HG03045 (cell line): ENCODE measurements at regions not wholly inside any gene's neighbourhood (a gene's known extent, or its start where the extent isn't known, plus 50 kb on each side); places are given as distances from the start of the nearest gene placed in this dataset.

ENCODE experiments used
- ATAC-seq: cut with Tn5 transposase; IDR thresholded peaks from one replicate; pipeline ENCODE4 v1.9.1; 2021; ENCODE audit warnings: mild to moderate bottlenecking, moderate library complexity; ENCODE audit not compliant: unreplicated experiment

- ATAC-seq, result no peak
Measured at GRCh38 chr5:125399885-125400284, 653.4 kb upstream of the ZNF608 start.

GRCh38 chr5:125401724-125402622 is 655.5 kb upstream of the ZNF608 start:
- ATAC-seq, result no peak

GRCh38 chr5:125402787-125403186 is 656.3 kb upstream of the ZNF608 start:
- no peak for ATAC-seq

- ATAC-seq, result no peak
Measured at GRCh38 chr5:125404056-125404455, 657.6 kb upstream of the ZNF608 start.

GRCh38 chr5:125408448-125409233 is 662.2 kb upstream of the ZNF608 start:
- ATAC-seq, result no peak

GRCh38 chr5:125409234-125409860 is 662.9 kb upstream of the ZNF608 start:
- no peak for ATAC-seq

- ATAC-seq, result no peak
Measured at GRCh38 chr5:125409861-125410536, 663.6 kb upstream of the ZNF608 start.

- no peak for ATAC-seq
Measured at GRCh38 chr5:125410537-125411070, 664.2 kb upstream of the ZNF608 start.

- ATAC-seq, result peak; percentile 59
Measured at GRCh38 chr5:125411071-125411743, 664.8 kb upstream of the ZNF608 start.

GRCh38 chr5:125411744-125412560 is 665.5 kb upstream of the ZNF608 start:
- ATAC-seq, result peak; percentile 56

GRCh38 chr5:125412561-125413495 is 666.4 kb upstream of the ZNF608 start:
- peak; percentile 63 for ATAC-seq

GRCh38 chr5:125413496-125414274 is 667.2 kb upstream of the ZNF608 start:
- no peak for ATAC-seq

GRCh38 chr5:125415126-125415525 is 668.7 kb upstream of the ZNF608 start:
- ATAC-seq, result no peak

GRCh38 chr5:125416055-125416454 is 669.6 kb upstream of the ZNF608 start:
- ATAC-seq, result no peak

GRCh38 chr5:125421006-125421405 is 674.6 kb upstream of the ZNF608 start:
- no peak for ATAC-seq

- no peak for ATAC-seq
Measured at GRCh38 chr5:125422342-125422741, 675.9 kb upstream of the ZNF608 start.

- ATAC-seq, result no peak
Measured at GRCh38 chr5:125424402-125425141, 678.1 kb upstream of the ZNF608 start.
